ENCODE measurements at regions not wholly inside any gene's neighbourhood (a gene's known extent, or its start where the extent isn't known, plus 50 kb on each side); places are given as distances from the start of the nearest gene placed in this dataset.

DNA sequence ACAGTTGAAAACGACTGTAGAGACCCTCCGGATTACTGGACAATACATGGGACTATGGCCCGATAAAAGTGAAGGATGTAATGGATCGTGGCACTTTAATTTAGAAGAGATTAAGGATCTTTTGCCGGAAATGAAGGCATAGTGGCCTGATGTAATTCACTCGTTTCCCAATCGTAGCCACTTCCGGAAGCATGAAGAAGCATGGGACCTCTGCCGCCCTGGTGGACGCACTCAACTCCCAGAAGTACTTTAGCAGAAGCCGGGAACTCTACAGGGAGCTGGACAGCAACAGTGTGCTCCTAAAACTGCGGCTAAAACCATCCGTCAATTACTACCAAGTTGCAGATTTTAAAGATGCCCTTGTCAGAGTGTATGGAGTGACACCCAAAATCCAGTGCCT is 59.6 kb upstream of the NUPR2 start:
- ATAC-seq (no peak), DNase-seq (ENCODE audit: low read depth, low spot score) (no peak), FAIRE-seq (no peak)
- H3K36me3 ChIP-seq (ENCODE audit: control insufficient read depth in 2 of 2, insufficient read depth in 2 of 2, low read length in 1 of 2), result no peaks in the 10 kb centered on the region
- TF ChIP-seq GATAD2B (conservative IDR thresholded peaks at IDR 0.05; ENCODE audit: low read depth) (no peak), RAD51 (IDR thresholded peaks at IDR 0.05) (no peak), CUX1 (IDR thresholded peaks at IDR 0.05; ENCODE audit: insufficient replicate concordance, low read depth, low read length) (no peak), JUNB (IDR thresholded peaks at IDR 0.05) (no peak), GABPA (IDR thresholded peaks at IDR 0.05; ENCODE audit: low read depth) (no peak), FOXK2 (IDR thresholded peaks at IDR 0.05) (no peak), LARP7 (IDR thresholded peaks at IDR 0.05) (no peak), PML (IDR thresholded peaks at IDR 0.05; ENCODE audit: low read length) (no peak), SIX5 (IDR thresholded peaks at IDR 0.05; ENCODE audit: low read depth, low read length, severe bottlenecking) (no peak), NFIC (IDR thresholded peaks at IDR 0.05; ENCODE audit: low read depth, low read length) (no peak), STAT3 (IDR thresholded peaks at IDR 0.05; ENCODE audit: low read depth, low read length) (no peak), TBL1XR1 (IDR thresholded peaks at IDR 0.05; ENCODE audit: low read depth, low read length) (no peak), EZH2 (IDR thresholded peaks at IDR 0.05; ENCODE audit: borderline replicate concordance, control insufficient read depth, low read depth, low read length) (no peak), ZNF384 (IDR thresholded peaks at IDR 0.05; ENCODE audit: borderline replicate concordance, low read depth, low read length) (no peak), ETV6 (conservative IDR thresholded peaks at IDR 0.05 in 1 of 2, IDR thresholded peaks at IDR 0.05 in 1 of 2; ENCODE audit: borderline replicate concordance in 1 of 2, low read depth in 1 of 2) (no peak), POU2F2 (IDR thresholded peaks at IDR 0.05; ENCODE audit: borderline replicate concordance, low read depth, low read length) (no peak), ZNF217 (IDR thresholded peaks at IDR 0.05) (no peak), YBX1 (IDR thresholded peaks at IDR 0.05) (no peak)
- TF ChIP-seq, protein P1, sequence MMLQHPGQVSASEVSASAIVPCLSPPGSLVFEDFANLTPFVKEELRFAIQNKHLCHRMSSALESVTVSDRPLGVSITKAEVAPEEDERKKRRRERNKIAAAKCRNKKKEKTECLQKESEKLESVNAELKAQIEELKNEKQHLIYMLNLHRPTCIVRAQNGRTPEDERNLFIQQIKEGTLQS (IDR thresholded peaks at IDR 0.05; ENCODE audit: borderline replicate concordance, extremely low read depth, low read depth, low read length), result no peak
- H3K27me3 ChIP-seq (replicated peaks in 1 of 2; ENCODE audit: control insufficient read depth in 2 of 2, insufficient read depth in 2 of 2, low read length in 1 of 2), result no peaks in the 10 kb centered on the region
- intact Hi-C loops (cut with micrococcal nuclease; ENCODE audit: unreplicated experiment) (no loop called here), in situ Hi-C loops (cut with MboI) (no loop called here)
- ChIA-PET POLR2A (no interaction called here), RAD21 (ENCODE audit: unreplicated experiment) (no interaction called here), CTCF (no interaction called here), SMC1A (ENCODE audit: uncharacterized antibody, unreplicated experiment) (no interaction called here)
- H3K4me3 ChIP-seq, result no peak overlapping the region
- no TSS peak for BruUV-seq (replicated peaks)
- 65% methylated on average over 13 of the region's 13 CpGs for WGBS (ENCODE audit: insufficient coverage, insufficient replicate concordance, low lambda C conversion rate, missing lambda C conversion rate)
- H3K27ac ChIP-seq (ENCODE audit: control insufficient read depth, insufficient read depth), result no peak overlapping the region
- no peaks in the 10 kb centered on the region for H4K20me1 ChIP-seq (ENCODE audit: control insufficient read depth, insufficient read depth)
- no peaks in the 10 kb centered on the region for H3K4me1 ChIP-seq (ENCODE audit: control insufficient read depth, insufficient read depth, low read length)
- no peak overlapping the region for H3K4me2 ChIP-seq (ENCODE audit: control insufficient read depth, insufficient read depth)
- H3K79me2 ChIP-seq (ENCODE audit: control insufficient read depth, insufficient read depth, low read length), result no peaks in the 10 kb centered on the region
- H3K9ac ChIP-seq (ENCODE audit: control insufficient read depth, insufficient read depth, low read length), result no peak overlapping the region
- H3K9me3 ChIP-seq (replicated peaks; ENCODE audit: control insufficient read depth, insufficient read depth, low read length), result no peaks in the 10 kb centered on the region; the same call in 2 of the 3 replicates
- no peak overlapping the region for H2AFZ ChIP-seq (ENCODE audit: control insufficient read depth, low read depth, low read length)

Measured in GM12878 (cell line).